ENCODE measurements at regions not wholly inside any gene's neighbourhood (a gene's known extent, or its start where the extent isn't known, plus 50 kb on each side); places are given as distances from the start of the nearest gene placed in this dataset.

DNA sequence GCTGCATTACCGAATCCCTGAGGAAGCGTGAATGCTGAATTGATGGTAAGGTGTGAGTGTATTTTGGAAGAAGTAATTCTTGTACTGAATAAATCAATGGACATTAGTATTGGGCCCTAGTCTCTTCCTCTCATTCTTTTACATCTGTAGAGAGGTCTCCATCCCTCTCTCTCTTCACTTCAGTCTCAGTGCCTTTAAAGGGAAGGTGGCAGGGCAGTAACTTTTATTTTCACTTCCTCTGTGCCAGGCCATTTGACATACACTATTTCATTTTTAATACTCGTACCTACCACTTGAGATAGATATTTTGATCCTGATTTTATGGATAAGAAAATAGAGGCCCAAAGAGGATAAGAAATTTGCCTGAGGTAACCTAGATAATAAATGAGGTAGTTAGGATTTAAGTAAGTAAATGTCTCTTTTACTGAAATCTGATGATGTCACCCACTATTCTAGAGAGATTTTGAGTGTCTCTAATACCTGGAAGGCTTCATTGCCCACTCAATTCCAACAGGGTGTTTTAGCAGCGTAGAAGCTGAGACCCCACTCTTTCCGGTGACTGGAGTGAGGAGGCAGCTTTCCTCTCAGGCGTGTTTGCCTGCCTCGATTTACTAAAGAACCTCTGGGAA lies 177.9 kb upstream of the PRICKLE1 start:
- Histone ChIP-seq H3F3A (ENCODE audit: insufficient read depth, low read length, poor library complexity, severe bottlenecking) (no peaks in the 10 kb centered on the region), H3K4me2 (ENCODE audit: low read length) (no peak overlapping the region), H3K9me3 (ENCODE audit: low read length) (no peaks in the 10 kb centered on the region), H4K20me1 (ENCODE audit: insufficient read depth) (no peaks in the 10 kb centered on the region), H2AFZ (ENCODE audit: low read depth, low read length) (no peak overlapping the region), H3K27ac (ENCODE audit: low read length) (no peak overlapping the region), H3K79me2 (replicated peaks; ENCODE audit: insufficient read depth, low read length) (no peaks in the 10 kb centered on the region), H3K27me3 (ENCODE audit: insufficient read depth, low read depth, low read length) (no peaks in the 10 kb centered on the region), H3K9ac (ENCODE audit: low read length) (no peak overlapping the region), H3K36me3 (ENCODE audit: insufficient read depth, low read length) (no peaks in the 10 kb centered on the region), H3K9me2 (ENCODE audit: insufficient read depth, low read length) (no peaks in the 10 kb centered on the region), H3K4me3 (ENCODE audit: low read length) (no peak overlapping the region)
- TF ChIP-seq EP300 (conservative IDR thresholded peaks at IDR 0.05; ENCODE audit: poor library complexity, severe bottlenecking) (no peak), TAF1 (IDR thresholded peaks at IDR 0.05; ENCODE audit: low read depth) (no peak), SMC3 (conservative IDR thresholded peaks at IDR 0.05; ENCODE audit: poor library complexity) (no peak), EZH2 (IDR thresholded peaks at IDR 0.05; ENCODE audit: borderline replicate concordance, insufficient read depth, low read length, poor library complexity, severe bottlenecking) (no peak), MXI1 (conservative IDR thresholded peaks at IDR 0.05; ENCODE audit: poor library complexity, severe bottlenecking) (no peak), POLR2AphosphoS5 (IDR thresholded peaks at IDR 0.05) (no peak), RAD21 (conservative IDR thresholded peaks at IDR 0.05) (no peak)
- TF ChIP-seq, protein P1, sequence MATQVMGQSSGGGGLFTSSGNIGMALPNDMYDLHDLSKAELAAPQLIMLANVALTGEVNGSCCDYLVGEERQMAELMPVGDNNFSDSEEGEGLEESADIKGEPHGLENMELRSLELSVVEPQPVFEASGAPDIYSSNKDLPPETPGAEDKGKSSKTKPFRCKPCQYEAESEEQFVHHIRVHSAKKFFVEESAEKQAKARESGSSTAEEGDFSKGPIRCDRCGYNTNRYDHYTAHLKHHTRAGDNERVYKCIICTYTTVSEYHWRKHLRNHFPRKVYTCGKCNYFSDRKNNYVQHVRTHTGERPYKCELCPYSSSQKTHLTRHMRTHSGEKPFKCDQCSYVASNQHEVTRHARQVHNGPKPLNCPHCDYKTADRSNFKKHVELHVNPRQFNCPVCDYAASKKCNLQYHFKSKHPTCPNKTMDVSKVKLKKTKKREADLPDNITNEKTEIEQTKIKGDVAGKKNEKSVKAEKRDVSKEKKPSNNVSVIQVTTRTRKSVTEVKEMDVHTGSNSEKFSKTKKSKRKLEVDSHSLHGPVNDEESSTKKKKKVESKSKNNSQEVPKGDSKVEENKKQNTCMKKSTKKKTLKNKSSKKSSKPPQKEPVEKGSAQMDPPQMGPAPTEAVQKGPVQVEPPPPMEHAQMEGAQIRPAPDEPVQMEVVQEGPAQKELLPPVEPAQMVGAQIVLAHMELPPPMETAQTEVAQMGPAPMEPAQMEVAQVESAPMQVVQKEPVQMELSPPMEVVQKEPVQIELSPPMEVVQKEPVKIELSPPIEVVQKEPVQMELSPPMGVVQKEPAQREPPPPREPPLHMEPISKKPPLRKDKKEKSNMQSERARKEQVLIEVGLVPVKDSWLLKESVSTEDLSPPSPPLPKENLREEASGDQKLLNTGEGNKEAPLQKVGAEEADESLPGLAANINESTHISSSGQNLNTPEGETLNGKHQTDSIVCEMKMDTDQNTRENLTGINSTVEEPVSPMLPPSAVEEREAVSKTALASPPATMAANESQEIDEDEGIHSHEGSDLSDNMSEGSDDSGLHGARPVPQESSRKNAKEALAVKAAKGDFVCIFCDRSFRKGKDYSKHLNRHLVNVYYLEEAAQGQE (IDR thresholded peaks at IDR 0.05; ENCODE audit: borderline replicate concordance), result no peak
- TF ChIP-seq, protein P2, sequence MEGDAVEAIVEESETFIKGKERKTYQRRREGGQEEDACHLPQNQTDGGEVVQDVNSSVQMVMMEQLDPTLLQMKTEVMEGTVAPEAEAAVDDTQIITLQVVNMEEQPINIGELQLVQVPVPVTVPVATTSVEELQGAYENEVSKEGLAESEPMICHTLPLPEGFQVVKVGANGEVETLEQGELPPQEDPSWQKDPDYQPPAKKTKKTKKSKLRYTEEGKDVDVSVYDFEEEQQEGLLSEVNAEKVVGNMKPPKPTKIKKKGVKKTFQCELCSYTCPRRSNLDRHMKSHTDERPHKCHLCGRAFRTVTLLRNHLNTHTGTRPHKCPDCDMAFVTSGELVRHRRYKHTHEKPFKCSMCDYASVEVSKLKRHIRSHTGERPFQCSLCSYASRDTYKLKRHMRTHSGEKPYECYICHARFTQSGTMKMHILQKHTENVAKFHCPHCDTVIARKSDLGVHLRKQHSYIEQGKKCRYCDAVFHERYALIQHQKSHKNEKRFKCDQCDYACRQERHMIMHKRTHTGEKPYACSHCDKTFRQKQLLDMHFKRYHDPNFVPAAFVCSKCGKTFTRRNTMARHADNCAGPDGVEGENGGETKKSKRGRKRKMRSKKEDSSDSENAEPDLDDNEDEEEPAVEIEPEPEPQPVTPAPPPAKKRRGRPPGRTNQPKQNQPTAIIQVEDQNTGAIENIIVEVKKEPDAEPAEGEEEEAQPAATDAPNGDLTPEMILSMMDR (IDR thresholded peaks at IDR 0.05; ENCODE audit: poor library complexity, severe bottlenecking), result no peak

DNA sequence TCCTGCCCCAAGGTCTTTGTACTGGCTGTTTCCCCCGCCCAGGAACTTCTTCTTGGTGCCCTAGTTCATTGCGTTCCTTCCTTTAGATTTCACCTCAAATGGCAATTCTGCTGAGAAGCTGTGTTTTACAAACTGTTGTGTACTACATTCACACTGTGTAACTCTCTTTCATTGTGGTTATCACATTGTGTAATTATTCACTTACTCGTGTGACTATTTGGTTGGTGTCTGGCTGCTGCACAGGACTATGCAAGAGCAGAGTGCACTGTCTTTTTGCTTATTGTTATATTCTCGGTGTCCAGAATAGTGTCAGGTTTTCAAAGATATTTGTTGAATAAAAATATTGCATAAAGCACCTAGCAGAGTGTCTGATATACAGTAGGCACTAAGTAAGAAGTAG lies 177.2 kb upstream of the PRICKLE1 start:
- TF ChIP-seq RAD21 (conservative IDR thresholded peaks at IDR 0.05) (no peak), TAF1 (IDR thresholded peaks at IDR 0.05; ENCODE audit: low read depth) (no peak), POLR2AphosphoS5 (IDR thresholded peaks at IDR 0.05) (no peak), EP300 (conservative IDR thresholded peaks at IDR 0.05; ENCODE audit: poor library complexity, severe bottlenecking) (no peak), SMC3 (conservative IDR thresholded peaks at IDR 0.05; ENCODE audit: poor library complexity) (no peak), MXI1 (conservative IDR thresholded peaks at IDR 0.05; ENCODE audit: poor library complexity, severe bottlenecking) (no peak), EZH2 (IDR thresholded peaks at IDR 0.05; ENCODE audit: borderline replicate concordance, insufficient read depth, low read length, poor library complexity, severe bottlenecking) (no peak)
- TF ChIP-seq, protein P1 (IDR thresholded peaks at IDR 0.05; ENCODE audit: borderline replicate concordance), result no peak
- TF ChIP-seq, protein P2 (IDR thresholded peaks at IDR 0.05; ENCODE audit: poor library complexity, severe bottlenecking), result no peak
- Histone ChIP-seq H3K36me3 (ENCODE audit: insufficient read depth, low read length) (no peaks in the 10 kb centered on the region), H3K4me3 (ENCODE audit: low read length) (no peak overlapping the region), H3K9me3 (ENCODE audit: low read length) (no peaks in the 10 kb centered on the region), H3K4me2 (ENCODE audit: low read length) (no peak overlapping the region), H4K20me1 (ENCODE audit: insufficient read depth) (no peaks in the 10 kb centered on the region), H3K9me2 (ENCODE audit: insufficient read depth, low read length) (no peaks in the 10 kb centered on the region), H3K79me2 (replicated peaks; ENCODE audit: insufficient read depth, low read length) (no peaks in the 10 kb centered on the region), H3K9ac (ENCODE audit: low read length) (no peak overlapping the region), H3K27me3 (ENCODE audit: insufficient read depth, low read depth, low read length) (no peaks in the 10 kb centered on the region), H3F3A (ENCODE audit: insufficient read depth, low read length, poor library complexity, severe bottlenecking) (peaks cover 1% of the 10 kb centered on the region), H2AFZ (ENCODE audit: low read depth, low read length) (no peak overlapping the region), H3K27ac (ENCODE audit: low read length) (no peak overlapping the region)
